Activated naive CD4-positive, alpha-beta T cell treated with anti-CD3 and anti-CD28 coated beads, Interleukin-2, amount 50 U/mL, for 24 hours (primary cell): ENCODE measurements at regions not wholly inside any gene's neighbourhood (a gene's known extent, or its start where the extent isn't known, plus 50 kb on each side); places are given as distances from the start of the nearest gene placed in this dataset.

Experiments used
- H3K27ac Mint-ChIP-seq: one replicate; pipeline ENCODE4 v1.8.0; 2021; ENCODE audit warnings: mild to moderate bottlenecking, mixed read lengths
- H3K27me3 Mint-ChIP-seq: one replicate; pipeline ENCODE4 v1.8.0; 2021; ENCODE audit warnings: mixed read lengths
- H3K36me3 Mint-ChIP-seq: one replicate; pipeline ENCODE4 v1.8.0; 2021; ENCODE audit warnings: mixed read lengths
- H3K4me1 Mint-ChIP-seq: one replicate; pipeline ENCODE4 v1.8.0; 2021; ENCODE audit warnings: mixed read lengths
- H3K4me3 Mint-ChIP-seq: one replicate; pipeline ENCODE4 v1.8.0; 2021; ENCODE audit warnings: mild to moderate bottlenecking, mixed read lengths
- H3K9me3 Mint-ChIP-seq: one replicate; pipeline ENCODE4 v1.8.0; 2021; ENCODE audit warnings: mixed read lengths

DNA sequence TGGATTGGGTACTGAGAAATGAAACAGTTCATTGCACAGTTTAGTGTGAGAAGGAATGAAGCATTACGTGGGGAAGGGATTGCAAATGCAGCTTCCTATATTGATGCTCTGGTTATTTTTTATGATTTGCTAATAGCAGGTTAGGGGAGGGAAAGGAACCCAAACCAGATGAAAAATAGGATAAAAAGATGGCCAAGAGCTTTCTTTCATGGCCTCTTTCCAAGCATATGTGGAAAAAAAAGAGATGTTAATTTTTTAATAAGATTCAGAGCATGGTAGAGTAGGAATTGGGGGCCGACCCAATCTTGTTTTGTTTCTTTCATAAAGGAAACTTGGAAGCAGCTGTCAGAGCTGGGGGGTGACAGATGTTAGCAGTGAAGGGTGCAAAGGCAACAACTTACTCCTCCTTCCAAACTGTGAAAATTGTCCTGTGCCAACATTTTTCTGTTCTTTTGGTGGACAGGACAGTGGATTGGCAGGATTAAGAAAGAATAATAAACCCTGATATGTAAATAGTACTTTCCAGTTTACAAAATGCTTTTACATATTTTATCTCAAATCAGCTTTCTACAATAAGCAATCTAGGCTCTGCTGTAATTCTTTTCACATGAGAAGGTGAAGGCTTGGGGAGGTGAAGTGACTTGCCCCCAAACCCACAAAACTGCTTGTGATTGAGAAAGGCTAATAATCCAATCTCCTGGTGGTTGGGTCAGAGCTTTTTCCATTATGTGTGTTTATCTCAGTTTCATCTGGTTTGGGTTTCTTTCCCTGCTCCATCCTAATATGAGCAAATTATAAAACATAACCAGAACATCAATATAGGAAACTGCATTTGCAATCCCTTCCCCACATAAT lies 270.1 kb downstream of the ETAA1 start:
- H3K27me3 Mint-ChIP-seq: peaks cover 4% of the 10 kb centered on the region
- H3K36me3 Mint-ChIP-seq: no peaks in the 10 kb centered on the region
- H3K27ac Mint-ChIP-seq: no peak overlapping the region
- no peak overlapping the region for H3K4me3 Mint-ChIP-seq
- no peaks in the 10 kb centered on the region for H3K4me1 Mint-ChIP-seq
- H3K9me3 Mint-ChIP-seq: no peaks in the 10 kb centered on the region

DNA sequence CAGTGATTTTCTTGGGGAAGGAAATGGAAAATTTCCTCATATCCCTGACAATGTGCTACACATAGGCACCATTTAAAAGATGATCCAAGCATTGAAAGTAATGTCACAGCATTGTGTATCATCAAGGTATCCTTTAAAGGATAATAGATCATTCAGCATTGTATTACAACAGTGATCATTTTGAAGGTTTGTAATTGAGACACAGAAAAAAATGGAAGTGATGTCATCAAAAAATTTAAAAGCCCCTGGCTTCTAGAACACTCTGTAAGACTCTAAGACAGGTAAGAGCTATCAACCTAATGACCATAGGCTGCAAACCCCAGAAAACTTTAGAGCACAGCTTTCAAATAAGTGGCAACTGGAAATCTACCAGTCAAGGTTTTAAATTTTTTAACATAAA lies 271.4 kb downstream of the ETAA1 start:
- no peaks in the 10 kb centered on the region for H3K9me3 Mint-ChIP-seq
- H3K27me3 Mint-ChIP-seq: peaks cover 4% of the 10 kb centered on the region
- H3K36me3 Mint-ChIP-seq: no peaks in the 10 kb centered on the region
- H3K4me3 Mint-ChIP-seq: no peak overlapping the region
- no peaks in the 10 kb centered on the region for H3K4me1 Mint-ChIP-seq
- no peak overlapping the region for H3K27ac Mint-ChIP-seq

DNA sequence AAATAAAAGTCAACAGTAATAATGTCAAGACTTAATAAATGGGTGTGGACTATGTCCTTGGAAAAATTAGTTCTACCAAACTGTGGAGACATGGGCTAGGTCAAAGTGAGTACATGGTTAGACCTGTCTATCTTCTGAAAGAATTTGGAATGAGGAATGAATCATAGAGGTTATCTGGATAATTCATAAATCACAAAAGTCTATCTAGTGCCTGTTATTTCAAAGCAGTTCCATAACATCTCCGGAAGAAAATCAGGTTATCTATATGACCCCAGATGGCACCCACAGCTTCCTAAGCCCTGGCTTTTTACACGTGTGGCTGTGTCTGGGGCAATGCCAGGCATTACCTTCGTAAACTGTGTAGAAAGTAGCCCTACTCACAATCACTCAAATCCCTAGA lies 272.0 kb downstream of the ETAA1 start:
- Mint-ChIP-seq H3K27ac (no peak overlapping the region), H3K27me3 (peaks cover 2% of the 10 kb centered on the region), H3K9me3 (no peaks in the 10 kb centered on the region), H3K4me3 (no peak overlapping the region), H3K36me3 (no peaks in the 10 kb centered on the region), H3K4me1 (no peaks in the 10 kb centered on the region)

DNA sequence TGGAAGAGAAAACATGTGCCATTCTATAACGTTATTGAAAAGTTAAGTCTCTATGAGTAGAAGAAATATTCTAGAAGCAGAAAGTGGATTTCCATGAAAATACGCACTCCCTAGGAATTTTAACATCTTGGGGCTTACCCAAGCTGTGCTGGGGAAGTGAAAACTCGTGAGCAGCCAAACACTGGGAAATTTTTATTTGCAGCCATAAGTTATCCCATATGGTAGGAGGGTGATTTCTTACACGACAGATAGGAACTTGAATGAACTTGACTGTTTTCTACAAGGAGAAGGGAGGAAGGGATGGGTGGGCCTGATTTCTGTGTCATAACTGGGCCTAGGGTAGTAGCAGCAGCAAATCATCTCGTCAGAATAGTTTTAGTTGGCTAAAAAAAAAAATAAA lies 272.6 kb downstream of the ETAA1 start:
- H3K9me3 Mint-ChIP-seq: no peaks in the 10 kb centered on the region
- no peaks in the 10 kb centered on the region for H3K4me1 Mint-ChIP-seq
- peaks cover 2% of the 10 kb centered on the region for H3K27me3 Mint-ChIP-seq
- no peak overlapping the region for H3K4me3 Mint-ChIP-seq
- H3K27ac Mint-ChIP-seq: no peak overlapping the region
- no peaks in the 10 kb centered on the region for H3K36me3 Mint-ChIP-seq

DNA sequence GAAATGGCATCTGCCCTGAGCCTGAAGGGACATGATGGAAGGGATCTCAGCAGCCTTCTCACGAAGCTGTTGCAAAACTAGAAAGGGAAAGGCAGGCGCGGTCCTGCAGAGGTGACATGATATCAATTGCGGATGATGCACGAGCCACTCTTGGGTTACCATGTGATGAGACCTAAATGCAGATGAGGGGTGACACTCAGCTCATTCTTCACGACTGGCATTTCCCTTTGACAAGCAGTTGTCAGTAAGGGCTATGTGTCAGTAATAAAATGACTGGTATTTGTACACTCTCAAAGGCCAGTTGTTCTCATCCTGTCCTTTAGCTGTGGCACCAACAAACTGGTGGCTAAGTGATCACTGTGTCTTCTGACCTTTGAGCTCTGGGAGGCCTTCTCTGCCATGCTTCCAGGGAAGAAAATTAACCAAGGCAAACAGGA lies 273.6 kb downstream of the ETAA1 start:
- Mint-ChIP-seq H3K27ac (no peak overlapping the region), H3K4me3 (no peak overlapping the region), H3K4me1 (no peaks in the 10 kb centered on the region), H3K27me3 (peaks cover 2% of the 10 kb centered on the region), H3K36me3 (no peaks in the 10 kb centered on the region), H3K9me3 (no peaks in the 10 kb centered on the region)

DNA sequence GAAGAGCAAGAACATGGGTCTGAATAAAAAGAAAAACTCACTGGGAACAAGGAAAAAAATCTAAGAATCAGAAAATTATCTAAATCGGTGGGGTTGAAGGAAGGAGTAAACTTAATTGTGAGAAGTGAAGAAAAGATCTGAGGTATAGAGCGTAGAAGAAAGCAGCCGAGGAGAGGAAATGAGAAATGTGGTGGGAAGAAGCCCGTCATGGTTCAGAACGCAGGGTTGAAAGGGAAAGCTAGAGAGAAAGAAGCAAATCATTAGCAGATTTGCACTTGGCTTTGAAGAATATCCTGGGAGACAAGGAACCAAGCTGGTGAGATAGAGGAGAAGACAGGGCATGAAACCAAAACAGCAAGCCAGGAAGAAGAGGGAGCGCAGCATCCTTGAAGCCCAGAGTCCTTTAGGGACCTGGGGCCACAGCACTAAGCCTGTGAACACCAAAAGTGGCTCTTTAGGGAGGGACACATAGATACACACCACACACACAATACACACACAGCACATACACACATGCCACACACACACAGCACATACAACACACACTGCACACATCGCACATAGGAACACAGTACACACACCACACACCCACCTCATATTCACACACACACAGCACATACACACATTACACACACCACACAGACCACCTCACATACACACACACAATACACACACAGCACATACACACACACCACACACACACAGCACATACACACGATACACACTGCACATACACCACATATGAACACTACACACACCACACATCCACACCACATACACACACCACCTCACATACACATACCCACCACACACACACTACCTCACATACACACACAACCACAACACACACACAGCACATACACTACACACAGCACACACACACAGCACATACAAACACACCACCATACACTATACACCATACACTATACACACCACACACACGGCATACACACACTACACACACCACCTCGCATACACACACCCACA lies 274.6 kb downstream of the ETAA1 start:
- Mint-ChIP-seq H3K27me3 (no peaks in the 10 kb centered on the region), H3K27ac (no peak overlapping the region), H3K4me3 (no peak overlapping the region), H3K4me1 (no peaks in the 10 kb centered on the region), H3K36me3 (no peaks in the 10 kb centered on the region), H3K9me3 (no peaks in the 10 kb centered on the region)

DNA sequence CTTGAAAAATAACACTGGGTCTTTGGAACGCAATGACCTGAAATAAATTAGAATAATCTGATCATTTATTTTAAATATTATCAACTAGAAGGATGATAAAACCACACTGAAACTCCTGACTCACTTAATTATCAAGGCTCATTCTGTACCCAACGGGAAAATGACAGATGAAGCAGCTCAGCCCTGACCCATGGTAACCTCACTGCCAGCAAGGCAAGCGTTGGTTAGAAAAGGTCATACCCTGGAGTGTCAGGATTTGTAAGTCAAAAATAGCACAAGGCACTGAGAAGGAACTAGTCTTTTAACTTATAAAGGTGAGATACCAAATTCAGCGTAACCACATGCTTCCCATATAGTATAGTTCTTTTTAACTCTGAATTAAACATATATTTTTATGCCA lies 277.5 kb downstream of the ETAA1 start:
- Mint-ChIP-seq H3K9me3 (peaks cover 4% of the 10 kb centered on the region), H3K4me3 (no peak overlapping the region), H3K27ac (no peak overlapping the region), H3K4me1 (no peaks in the 10 kb centered on the region), H3K36me3 (no peaks in the 10 kb centered on the region), H3K27me3 (no peaks in the 10 kb centered on the region)

DNA sequence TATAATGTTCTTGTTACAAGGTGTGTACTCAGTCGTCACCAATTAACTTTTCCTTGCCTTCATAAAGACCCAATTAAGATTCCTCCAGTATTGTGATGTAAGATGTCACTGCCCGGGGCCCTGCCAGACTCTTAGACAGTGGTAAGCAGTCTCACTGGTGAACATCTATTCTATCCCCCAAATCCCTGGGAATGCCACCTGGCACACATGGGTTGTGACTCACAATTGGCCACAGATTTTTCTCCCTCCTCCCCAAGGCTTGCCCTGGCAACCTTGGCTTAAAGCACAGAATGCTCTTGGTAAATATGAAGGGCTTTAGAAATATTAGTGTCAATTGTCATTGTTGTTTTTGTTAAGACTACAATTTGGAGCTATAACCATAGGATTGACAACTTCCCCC lies 287.9 kb downstream of the ETAA1 start:
- Mint-ChIP-seq H3K9me3 (no peaks in the 10 kb centered on the region), H3K27me3 (no peaks in the 10 kb centered on the region), H3K36me3 (no peaks in the 10 kb centered on the region), H3K4me1 (no peaks in the 10 kb centered on the region), H3K27ac (no peak overlapping the region), H3K4me3 (no peak overlapping the region)

DNA sequence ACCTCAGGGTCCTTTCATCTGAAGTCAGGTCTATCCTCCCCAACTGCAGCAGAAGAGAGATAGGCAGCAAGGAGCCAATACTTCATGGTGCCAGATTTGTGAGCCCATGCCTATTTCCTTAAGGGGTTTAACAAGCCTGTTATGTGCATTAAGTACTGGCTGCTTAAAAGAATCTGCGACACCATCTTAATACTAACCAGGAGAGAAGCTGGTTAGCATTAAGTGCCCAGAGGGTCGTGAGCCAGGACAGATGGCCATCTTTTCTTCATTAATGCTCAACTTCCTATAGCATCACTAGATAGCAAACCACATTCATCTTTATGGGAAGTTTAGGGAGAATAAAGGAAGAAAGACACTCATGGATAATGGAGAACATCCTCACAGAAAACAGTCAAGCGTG lies 289.1 kb downstream of the ETAA1 start:
- Mint-ChIP-seq H3K9me3 (no peaks in the 10 kb centered on the region), H3K27me3 (no peaks in the 10 kb centered on the region), H3K36me3 (no peaks in the 10 kb centered on the region), H3K27ac (no peak overlapping the region), H3K4me1 (no peaks in the 10 kb centered on the region), H3K4me3 (no peak overlapping the region)

DNA sequence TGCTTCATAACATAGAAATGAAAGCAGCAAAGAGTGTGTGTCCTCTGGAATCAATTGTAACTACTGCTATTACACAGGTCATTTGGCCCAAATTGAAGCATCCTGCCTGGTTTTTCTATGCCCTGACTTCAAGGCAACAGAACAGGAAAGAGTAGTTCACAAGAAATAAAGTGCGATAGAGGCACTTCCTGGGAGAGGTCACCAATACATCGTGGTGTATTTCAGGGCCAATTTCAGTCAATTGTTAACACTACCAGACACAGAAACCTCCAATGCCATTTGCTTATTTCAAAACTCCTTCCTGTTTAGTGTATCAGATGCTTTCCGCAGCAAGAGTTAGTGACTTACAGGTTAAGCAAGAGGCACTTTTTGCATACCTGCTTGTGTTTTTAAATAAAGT lies 292.1 kb downstream of the ETAA1 start:
- H3K4me3 Mint-ChIP-seq: no peak overlapping the region
- no peaks in the 10 kb centered on the region for H3K36me3 Mint-ChIP-seq
- H3K27ac Mint-ChIP-seq: no peak overlapping the region
- no peaks in the 10 kb centered on the region for H3K4me1 Mint-ChIP-seq
- H3K9me3 Mint-ChIP-seq: no peaks in the 10 kb centered on the region
- H3K27me3 Mint-ChIP-seq: peaks cover 11% of the 10 kb centered on the region

DNA sequence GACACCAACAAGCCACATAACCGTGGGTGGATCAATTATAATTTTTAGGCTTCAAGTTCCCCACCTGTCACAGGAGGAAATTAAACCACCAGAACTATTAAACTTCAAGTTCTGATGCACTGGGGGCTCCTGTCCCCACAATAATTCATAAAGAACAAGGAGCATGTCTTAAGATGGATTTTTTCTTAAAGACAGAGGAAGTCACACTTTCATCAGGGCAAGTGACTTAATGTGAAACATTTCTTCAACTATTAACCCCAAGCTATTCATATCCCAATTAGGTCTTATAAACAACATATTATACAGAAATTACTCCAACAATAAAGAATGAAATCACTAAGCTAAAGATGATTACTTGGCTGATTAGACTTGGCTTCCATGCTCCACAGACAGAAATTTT lies 292.5 kb downstream of the ETAA1 start:
- Mint-ChIP-seq H3K27me3 (peaks cover 11% of the 10 kb centered on the region), H3K9me3 (no peaks in the 10 kb centered on the region), H3K4me3 (no peak overlapping the region), H3K4me1 (no peaks in the 10 kb centered on the region), H3K27ac (no peak overlapping the region), H3K36me3 (no peaks in the 10 kb centered on the region)

DNA sequence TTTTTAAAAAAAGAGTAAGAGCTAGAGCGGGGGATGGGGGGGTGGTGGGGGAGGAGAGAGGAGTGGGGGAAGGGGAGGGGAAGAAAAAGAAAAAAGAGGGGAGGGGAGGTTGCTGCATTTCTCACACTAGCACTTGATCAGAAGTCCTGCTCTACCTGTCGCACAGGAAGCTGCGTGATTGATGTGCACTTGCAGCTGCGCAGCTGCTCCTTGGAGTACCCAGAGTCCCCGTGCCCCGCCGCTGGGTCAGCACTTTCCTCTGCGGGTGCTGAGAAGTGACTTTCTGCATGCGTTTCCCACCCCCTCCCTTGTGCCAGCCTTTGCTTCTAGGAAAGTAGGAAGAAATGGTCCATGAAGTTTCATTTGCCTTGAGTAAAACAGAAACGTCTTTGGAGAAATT lies 297.3 kb downstream of the ETAA1 start:
- H3K27me3 Mint-ChIP-seq: peaks cover 15% of the 10 kb centered on the region
- no peaks in the 10 kb centered on the region for H3K9me3 Mint-ChIP-seq
- H3K27ac Mint-ChIP-seq: no peak overlapping the region
- no peaks in the 10 kb centered on the region for H3K36me3 Mint-ChIP-seq
- no peak overlapping the region for H3K4me3 Mint-ChIP-seq
- H3K4me1 Mint-ChIP-seq: no peaks in the 10 kb centered on the region

DNA sequence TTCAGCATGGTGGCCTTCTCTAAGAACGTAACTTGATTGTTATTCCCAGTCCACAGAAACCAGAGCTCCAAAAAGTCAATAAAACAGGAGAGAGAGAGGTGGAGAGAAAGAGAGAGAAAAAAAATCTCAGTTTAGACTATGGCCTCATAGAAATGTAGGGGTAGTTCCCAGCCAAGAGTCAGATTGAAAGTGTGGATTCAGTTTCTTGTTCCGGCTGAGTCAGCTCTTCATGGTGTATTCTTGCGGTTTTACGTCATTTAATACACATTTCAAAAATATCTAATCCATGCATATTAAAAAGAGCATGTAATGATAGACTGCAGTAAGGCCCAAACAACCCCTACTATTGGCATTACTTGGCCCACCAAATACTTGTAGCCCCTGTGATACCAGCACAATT lies 303.9 kb downstream of the ETAA1 start:
- Mint-ChIP-seq H3K27ac (no peak overlapping the region), H3K9me3 (peaks cover 16% of the 10 kb centered on the region), H3K36me3 (peaks cover 1% of the 10 kb centered on the region), H3K4me1 (no peaks in the 10 kb centered on the region), H3K4me3 (no peak overlapping the region), H3K27me3 (peaks cover 5% of the 10 kb centered on the region)

DNA sequence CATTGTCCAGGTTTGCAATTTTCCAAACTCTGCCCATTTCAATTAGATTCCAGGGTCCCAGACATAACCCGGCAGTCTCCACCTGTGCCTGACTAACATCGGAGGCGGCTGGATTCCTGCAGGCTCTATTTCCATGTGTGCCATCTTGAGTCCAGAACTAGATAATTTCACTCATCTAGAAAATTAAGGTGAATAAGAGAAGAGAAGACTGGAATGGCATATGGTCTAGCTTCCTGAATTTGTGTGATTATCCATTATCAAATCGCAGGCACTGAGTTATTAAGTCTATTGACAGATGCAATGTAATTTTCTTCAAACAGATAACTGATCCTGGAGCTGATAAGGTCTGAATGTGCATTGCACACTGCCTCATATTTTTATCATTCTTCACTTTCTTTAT lies 305.2 kb downstream of the ETAA1 start:
- Mint-ChIP-seq H3K9me3 (peaks cover 16% of the 10 kb centered on the region), H3K4me1 (no peaks in the 10 kb centered on the region), H3K36me3 (peaks cover 1% of the 10 kb centered on the region), H3K4me3 (no peak overlapping the region), H3K27ac (no peak overlapping the region), H3K27me3 (peaks cover 4% of the 10 kb centered on the region)

DNA sequence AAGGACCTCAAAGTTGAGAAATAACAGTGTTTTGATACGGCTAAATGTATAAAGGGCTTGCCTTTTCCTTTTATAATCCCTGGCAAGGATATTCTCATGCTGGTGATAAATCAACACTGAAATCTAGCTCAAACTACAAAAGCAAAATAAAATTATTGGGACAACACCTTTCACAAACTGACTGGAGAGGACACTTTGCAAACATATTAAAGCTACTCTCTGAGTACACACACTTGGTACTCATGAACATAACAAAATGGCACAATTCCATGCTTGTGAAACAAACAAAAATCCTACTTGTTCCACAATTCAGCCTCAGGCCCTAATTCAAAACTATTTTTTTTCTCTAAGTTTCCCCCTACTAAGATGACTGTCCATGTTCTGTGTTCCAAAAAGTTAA lies 305.8 kb downstream of the ETAA1 start:
- H3K4me1 Mint-ChIP-seq: no peaks in the 10 kb centered on the region

DNA sequence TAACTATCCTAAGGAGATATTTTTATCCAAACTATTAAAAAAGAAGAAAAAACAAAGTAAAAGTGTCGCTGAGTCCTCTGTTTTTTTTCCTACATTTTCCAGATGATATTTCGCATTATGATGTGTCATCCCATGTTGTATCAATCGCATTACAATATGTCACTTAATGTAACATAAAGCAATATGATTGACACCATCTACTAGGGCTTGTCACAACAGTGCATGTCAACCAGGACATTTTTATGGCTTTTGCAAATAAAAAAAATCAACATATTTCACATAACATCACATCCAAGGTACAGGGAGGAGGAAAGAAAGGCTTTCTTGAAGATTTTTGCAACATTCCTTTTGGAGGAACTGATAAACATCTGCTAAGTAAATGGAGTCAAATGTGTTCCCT lies 308.9 kb downstream of the ETAA1 start:
- Mint-ChIP-seq H3K4me1 (no peaks in the 10 kb centered on the region), H3K36me3 (no peaks in the 10 kb centered on the region), H3K4me3 (no peak overlapping the region), H3K27me3 (peaks cover 3% of the 10 kb centered on the region), H3K27ac (no peak overlapping the region), H3K9me3 (peaks cover 8% of the 10 kb centered on the region)

More for the DNA sequence above, 305.8 kb downstream of the ETAA1 start:
- Mint-ChIP-seq H3K27me3 (peaks cover 3% of the 10 kb centered on the region), H3K27ac (no peak overlapping the region), H3K36me3 (peaks cover 1% of the 10 kb centered on the region), H3K4me3 (no peak overlapping the region), H3K9me3 (peaks cover 19% of the 10 kb centered on the region)
